GM21367 (cell line): ENCODE measurements at regions not wholly inside any gene's neighbourhood (a gene's known extent, or its start where the extent isn't known, plus 50 kb on each side); places are given as distances from the start of the nearest gene placed in this dataset.
"Not testable (repeated sequence)": the region's sequence is repeated elsewhere in the genome, so short reads cannot be mapped to it uniquely, and the experiment has no call there.

Experiments used
- ATAC-seq: cut with Tn5 transposase; IDR thresholded peaks from one replicate; pipeline ENCODE4 v1.9.1; 2021; ENCODE audit not compliant: unreplicated experiment

DNA sequence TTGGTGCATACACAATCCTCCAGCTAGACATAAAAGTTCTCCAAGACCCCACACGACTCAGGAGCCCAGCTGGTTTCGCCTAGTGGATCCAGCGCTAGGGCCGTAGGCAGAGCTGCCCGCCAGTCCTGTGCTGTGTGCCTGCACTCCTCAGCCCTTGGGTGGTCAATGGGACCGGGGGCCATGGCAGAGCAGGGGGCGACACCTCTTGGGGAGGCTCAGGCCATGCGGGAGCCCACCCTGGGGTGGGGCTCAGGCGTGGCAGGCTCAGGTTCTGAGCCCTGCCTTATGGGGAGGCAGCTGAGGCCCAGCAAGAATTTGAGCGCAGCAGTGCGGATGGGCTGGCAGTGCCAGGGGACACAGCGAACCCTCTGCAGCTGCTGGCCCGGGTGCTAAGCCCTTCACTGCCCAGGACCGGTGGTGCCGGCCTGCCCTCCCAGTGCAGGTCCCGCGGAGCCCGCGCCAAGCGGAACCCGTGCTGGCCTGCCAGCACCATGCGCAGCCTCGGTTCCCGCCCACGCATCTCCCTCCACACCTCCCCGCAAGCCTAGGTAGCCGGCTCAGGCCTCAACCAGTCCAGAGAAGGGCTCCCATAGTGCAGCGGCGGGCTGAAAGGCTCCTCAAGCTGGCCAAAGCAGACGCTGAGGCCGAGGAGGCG lies 1566.6 kb upstream of the SLC39A10 start:
- ATAC-seq: no peak

DNA sequence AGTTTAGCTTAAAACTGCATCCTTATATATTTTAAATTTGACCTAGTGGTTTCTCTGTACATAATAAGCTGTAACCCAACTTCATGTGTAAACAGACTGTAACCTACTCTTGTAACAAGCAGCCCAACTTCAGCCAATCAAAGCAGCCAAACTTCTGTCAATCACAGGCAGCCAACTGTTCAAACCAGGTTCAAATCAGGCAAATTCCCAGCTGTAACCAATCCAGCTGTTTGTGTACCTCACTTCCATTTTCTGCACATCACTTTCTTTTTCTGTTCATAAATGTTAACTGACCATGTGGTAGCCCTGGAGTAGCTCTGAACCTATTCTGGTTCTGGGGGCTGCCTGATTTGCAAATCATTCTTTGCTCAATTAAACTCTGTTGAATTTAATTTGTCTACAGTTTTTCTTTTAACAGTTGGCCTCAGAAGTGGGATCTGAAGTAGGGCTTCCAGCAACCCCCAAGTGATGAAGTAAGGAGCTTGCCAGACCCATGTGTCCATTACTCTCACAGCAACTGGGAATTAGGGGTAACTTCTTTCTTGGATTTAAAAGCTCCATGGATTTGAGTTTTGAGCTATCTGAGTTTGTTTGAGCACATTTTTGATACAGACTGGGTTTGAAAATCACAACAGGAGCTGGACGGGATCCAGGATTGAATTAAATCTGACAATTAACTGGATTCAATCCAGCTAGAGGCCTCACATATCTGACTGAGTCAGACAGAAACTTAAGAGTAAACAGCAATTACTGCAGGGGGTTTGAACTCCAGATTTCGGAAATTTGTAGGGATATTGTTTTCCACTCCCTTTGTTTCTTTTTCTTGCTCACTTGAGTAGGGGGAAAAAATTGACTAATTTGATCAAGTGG lies 1569.7 kb upstream of the SLC39A10 start:
- ATAC-seq: no peak

DNA sequence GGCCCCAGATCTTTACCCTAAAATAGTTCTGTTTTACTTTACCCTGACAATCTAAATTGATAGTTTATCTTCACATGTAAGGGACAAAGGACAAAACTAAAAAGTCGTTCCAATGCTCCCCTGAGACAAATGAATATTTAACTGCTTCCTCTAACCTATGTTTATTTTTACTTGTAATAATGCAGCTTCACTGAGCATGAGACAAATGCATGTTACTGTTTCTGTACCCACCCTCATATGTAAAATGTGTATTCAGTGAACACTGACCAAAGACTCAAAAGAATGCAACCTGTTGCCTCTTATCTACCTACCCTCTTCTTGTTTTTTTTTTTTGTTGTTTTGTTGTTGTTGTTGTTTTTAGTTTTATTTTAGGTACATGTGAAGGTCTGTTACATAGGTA lies 1570.9 kb upstream of the SLC39A10 start:
- no peak for ATAC-seq

DNA sequence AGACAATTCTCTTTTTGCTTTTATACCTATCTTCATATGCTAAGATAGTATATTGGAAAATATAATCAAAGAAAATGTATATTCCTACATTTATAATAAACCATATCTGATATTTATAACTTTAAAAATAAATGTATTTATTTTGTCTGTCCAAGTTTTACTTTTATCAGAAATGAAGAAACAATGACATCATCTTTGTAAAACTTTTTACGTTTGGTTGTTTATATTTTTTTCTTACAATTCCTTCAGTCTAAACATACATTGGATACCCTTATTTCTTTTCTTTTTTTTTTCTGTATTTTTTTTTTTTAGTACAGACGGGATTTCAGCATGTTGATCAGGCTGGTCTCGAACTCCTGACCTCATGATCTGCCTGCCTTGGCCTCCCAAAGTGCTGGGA lies 1577.0 kb upstream of the SLC39A10 start:
- no peak for ATAC-seq

DNA sequence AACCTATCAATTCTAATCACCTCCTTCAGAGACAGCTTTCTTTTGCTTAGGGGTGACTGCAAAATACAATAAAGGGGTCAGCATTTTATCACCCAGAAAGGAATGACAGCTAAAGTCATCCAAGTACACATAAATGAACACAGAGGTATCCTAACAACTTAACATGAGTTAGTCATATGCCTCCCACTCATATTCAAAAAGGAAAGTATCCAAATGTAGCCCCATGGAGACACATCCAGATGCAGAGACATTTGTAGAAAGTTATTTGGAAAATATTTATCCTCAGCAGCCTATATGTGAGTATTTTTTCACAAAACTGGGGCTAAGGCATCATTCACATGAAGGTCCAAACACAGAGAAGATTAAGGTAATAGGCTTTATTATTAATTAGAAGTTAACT lies 1579.7 kb upstream of the SLC39A10 start:
- no peak for ATAC-seq

DNA sequence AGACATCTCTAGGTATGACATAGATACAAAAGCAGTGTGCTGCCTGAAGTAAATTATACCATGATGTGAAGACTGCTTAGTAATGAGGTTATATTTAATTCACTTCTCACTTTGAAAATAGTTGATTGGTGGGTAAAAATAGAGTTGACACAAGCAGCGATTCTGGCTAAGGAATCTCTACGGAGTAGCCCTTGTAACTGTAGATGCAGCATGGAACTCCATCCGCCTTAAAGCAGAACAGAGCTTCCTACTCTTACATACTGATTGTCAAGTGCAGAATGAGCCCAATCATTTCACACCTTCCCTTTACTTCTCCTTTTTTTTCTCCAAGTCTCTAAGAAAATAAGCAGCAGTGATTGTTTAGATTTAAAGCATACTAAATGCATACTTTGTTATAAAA lies 1594.6 kb upstream of the SLC39A10 start:
- no peak for ATAC-seq

DNA sequence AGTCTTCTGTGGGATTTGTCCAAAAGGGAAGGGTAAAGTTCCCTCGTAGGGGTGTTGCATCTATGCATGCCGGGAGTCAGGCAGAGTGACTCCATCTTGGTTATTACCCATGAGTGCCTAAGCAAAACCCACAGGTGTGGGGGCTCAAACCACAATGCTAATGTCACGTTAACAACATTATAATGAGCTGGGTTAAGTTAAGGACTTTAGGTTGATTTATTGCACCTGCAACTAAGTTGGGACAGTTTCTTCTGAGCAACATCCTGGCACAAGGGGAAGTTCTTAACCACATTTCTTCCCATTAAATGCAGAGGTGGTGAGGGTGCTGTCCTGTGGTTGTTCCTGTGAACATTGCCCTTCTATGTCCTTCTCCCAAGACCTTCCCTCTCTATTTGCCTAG lies 1596.8 kb upstream of the SLC39A10 start:
- no peak for ATAC-seq

DNA sequence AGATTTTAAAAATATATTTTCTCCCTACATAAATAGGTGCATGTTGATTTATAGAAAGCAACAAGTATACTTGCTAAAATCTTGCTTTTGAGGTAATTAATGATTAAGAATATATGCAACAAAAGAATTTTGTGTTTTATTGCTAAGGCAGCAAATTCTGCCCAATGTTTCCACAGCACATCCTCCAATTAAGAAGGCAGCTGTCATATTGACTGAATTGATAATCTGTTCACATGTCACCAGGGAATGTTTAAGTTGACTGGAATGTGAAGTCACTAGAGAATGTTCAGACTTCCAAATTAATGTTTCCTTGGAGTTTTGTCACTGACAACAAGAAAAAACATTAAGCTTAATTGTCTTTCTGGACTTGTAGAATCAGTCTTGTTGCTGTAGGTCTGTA lies 1602.7 kb upstream of the SLC39A10 start:
- no peak for ATAC-seq

DNA sequence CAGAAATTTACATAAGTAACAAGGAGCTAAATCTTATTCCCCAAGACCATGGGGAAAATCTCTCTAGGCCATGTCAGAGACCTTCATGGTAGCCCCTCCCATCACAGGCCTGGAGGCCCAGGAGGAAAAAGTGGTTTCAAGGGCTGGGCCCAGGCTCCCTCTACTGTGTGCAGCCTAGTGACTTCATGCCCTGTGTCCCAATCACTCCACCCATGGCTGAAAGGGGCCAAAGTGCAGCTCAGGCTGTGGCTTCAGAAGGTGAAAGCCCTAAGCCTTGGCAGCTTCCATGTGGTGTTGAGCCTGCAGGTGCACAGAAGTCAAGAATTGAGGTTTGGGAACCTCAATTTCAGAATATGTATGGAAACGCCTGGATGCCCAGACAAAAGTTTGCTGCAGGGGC lies 1612.7 kb upstream of the SLC39A10 start:
- ATAC-seq: no peak

DNA sequence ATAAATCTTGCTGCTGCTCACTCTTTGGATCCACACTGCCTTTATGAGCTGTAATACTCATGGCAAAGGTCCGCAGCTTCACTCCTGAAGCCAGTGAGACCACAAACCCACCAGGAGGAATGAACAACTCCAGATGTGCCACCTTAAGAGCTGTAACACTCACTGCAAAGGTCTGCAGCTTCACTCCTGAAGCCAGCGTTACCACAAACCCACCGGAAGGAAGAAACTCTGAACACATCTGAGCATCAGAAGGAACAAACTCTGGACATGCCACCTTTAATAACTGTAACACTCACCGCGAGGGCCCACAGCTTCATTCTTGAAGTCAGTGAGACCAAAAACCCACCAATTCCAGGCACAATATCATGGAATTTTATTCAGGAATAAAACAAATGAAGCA lies 1635.9 kb upstream of the SLC39A10 start:
- ATAC-seq: not testable (repeated sequence)

DNA sequence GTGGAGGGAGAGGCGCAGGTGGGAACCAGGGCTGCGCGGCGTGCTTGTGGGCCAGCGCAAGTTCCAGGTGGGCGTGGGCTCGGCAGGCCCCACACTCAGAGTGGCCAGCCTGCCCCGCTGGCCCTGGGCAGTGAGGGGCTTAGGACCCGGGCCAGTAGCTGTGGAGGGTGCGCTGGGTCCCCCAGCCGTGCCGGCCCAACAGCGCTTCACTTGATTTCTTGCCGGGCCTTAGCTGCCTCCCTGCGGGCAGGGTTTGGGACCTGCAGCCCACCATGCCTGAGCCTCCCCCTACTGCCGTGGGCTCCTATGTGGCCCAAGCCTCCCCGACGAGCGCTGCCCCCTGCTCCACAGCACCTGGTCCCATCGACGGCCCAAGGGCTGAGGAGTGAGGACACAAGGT lies 1636.9 kb upstream of the SLC39A10 start:
- ATAC-seq: no peak

DNA sequence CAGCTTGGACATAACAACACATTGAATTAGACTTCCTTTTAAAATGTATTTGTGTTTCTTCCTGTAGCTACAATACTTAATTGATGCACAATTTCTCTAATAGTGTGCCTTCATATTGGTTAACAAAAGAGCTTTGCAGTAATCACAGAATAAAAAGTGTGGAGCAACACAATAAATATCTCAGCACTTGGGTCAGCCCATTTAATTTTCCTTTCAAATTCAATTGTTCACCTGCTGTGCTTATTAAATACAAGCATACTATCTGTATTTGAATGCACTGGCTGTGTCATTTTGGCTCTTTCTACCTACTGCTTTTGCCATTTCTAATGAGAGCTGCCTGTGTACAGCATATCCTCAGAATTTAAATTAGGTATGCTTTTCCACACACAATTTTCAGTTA lies 1641.3 kb upstream of the SLC39A10 start:
- ATAC-seq: no peak

DNA sequence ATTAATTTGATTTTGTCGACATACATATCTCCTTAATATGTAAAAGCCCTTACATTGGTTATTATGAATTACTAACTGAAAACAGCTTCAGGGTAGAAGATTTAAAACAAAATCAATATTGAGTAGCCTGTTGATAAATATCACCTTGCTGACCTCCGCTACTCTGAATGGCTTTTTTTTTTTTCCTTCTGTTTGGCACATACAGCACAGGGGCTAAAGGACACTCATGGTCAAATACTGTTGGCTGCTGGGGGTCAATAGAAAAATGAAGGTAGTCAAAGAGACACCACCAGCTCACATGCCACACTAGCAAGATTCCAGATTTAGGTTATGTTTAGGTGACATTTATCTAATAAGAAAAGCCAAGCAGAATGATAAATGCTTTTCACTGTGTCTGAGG lies 1642.4 kb upstream of the SLC39A10 start:
- no peak for ATAC-seq

DNA sequence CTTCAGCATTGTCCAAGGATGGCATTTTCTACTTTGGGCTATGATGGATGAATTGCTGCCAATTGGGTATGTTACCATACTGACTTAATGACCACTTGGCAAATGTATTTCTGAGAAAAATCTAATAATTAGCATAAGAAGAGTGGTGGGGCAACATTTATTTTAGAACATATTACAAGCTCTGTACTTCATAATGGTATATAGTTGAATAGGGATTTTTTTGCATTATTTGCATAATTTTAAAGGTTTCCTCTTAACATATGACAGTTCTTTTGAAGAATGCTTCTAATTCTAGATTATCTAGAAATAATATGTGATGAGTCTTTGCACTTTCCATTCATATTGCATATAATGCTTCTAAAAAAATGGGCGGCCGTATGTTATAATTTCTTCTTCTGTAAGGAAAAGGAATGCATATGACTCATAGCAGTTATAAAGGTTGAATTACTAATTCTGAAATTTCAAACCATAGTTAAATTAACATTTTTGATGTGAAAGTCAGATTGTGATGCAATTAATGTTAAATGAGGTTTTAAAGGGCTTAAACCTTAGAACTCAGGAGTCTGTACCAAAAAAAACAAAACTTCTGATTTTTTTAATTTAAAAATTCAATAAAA lies 1652.3 kb upstream of the SLC39A10 start:
- ATAC-seq: no peak

DNA sequence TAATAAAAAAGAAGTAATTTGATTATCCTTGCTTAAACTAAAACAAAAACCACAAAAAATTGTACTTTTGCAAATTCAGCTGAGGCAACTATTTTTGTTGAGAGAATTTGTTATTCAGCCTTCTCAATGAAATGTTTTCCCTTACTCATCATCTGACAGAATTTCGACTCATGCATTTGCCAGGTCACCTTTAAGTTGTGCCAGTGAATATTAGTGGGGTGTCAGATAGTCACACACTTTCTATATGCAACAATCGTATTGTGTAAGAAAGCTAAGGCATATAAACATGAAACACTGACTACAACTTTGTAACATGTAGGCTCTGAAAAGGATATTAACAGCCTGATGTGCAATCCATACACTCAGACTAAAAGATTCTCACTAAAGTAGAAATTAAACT lies 1653.1 kb upstream of the SLC39A10 start:
- ATAC-seq: no peak

DNA sequence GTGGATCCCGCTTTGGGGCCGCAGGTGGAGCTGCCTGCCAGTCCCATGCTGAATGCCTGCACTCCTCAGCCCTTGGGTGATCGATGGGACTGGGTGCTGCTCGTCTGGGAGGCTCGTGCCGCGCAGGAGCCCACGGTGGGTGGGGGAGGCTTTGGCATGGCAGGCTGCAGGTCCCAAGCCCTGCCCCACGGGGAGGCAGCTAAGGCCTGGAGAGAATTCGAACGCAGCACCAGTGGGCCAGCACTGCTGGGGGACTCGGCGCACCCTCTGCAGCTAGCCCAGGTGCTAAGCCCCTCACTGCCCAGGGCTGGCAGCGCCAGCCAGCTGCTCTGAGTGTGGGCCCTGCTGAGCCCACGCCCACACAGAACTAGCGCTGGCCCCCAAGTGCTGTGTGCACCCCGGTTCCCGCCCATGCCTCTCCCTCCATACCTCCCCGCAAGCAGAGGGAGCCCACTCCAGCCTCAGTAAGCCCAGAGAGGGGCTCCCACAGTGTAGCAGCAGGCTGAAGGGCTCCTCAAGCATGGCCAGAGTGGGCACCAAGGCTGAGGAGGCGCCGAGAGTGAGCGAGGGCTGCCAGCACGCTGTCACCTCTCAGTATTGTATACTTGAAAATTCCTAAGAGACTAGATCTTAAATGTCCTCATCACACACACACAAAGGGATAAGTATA lies 1654.2 kb upstream of the SLC39A10 start:
- ATAC-seq: no peak

DNA sequence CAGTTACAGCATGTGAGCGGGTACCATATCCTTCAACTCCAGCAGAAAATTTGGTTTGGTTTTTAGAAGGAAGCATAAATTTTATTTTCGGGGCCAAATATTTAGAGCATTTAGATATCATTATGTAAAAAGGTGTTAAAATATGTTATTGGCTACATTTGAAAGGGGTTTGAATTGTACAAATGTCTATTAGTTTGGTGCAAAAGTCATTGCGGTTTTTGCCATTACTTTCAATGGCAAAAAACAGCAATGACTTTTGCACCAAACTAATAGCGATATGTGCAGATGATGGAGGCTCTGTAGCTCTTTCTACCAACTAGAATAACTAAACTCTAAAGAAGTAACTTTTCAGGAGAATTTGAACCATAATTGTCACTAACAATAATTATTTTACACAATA lies 1666.2 kb upstream of the SLC39A10 start:
- ATAC-seq: no peak

DNA sequence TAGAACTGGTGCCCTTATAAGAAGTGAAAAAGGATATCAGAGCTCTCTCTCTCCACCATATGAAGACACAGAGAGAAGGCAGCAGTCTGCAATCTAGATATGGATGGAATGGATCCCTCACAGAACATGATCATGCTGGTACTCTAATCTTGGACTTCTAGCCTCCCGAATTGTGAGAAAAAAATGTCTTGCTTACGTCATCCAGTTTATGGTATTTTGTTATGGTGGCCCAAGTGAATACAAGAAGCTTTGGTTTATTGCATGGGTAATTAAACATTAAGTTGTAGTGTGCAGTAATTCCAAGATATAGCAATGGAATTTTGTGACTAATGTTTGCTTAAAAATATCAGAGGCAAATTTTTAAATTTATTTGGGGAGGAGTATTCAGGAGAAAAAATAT lies 1667.4 kb upstream of the SLC39A10 start:
- ATAC-seq: no peak

DNA sequence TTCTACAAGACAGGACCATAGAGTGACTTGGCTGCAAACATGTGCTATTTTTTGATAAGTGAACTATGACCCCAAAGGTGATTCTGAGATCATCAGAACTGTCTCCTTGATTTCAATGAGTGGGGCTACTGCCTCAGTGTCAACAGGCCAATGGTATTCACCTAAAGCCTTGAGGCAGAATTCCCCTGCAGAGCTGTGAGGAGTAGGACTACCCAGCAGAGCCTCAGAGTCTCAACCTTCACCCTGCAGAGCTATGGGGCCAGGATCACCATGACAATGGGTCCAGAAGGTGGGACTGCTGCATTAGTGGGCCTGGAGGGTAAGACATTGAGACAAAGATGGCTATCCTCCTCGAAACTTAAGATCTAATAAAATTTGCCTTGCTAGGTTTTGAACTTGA lies 1668.2 kb upstream of the SLC39A10 start:
- ATAC-seq: no peak

DNA sequence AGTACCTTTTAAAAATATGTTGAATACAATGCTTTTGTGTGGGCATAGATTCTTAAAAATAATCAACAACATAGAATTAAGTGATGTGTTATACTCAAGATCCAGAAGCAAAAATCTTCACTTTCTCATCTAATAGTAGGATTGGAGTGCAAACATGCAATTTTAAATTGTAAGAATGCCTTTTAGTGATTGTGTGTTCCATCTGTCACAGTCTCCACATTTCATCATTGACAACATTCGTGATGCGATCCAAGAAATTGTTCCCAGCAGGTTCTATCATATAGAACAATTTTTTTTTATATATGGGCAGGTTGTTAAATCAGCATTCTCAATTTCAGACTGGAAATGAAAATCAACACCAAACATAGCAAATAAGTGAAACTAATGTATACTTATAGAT lies 1671.8 kb upstream of the SLC39A10 start:
- no peak for ATAC-seq

DNA sequence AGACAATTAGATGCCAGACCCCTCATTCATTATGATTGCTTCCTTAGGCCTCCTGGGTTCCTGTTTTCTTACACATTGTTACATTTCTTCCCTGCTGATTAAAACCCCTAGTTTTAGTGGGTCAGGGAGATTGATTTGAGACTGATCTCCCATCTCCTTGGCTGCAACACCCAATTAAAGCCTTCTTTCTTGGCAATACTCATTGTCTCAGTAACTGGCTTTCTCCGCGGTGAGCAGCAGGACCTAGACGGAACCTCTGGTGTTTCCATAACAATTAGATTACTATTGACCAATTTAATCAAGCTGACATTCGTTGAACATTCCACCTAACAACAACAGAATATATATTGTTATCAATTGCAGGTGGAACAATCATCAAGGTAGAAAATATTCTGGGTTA lies 1676.4 kb upstream of the SLC39A10 start:
- ATAC-seq: no peak

DNA sequence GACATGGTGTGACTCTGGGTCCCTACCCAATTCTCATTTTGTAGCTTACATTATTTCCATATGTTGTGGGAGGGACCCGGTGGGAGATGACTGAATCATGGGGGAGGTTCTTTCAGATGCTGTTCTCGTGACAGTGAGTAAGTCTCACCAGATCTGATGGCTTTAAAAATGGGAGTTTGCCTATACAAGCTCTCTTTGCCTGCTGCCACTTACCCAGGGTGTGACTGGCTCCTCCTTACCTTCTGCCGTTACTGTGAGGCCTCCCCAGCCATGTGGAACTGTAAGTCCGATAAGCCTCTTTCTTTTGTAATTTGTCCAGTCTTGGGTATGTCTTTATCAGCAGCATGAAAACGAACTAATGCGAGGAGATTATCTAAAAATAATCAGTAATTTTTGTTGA lies 1683.2 kb upstream of the SLC39A10 start:
- ATAC-seq: no peak
